SHP77 treated with DMSO at 0.1 percent for 48 hours (cell line): ENCODE measurements at regions not wholly inside any gene's neighbourhood (a gene's known extent, or its start where the extent isn't known, plus 50 kb on each side); places are given as distances from the start of the nearest gene placed in this dataset.
A peak's percentile ranks its signal among the peaks of the same experiment; 100 is the strongest.

Experiments
- DNase-seq: peaks from one replicate; lab custom pipeline; 2025; lab: John Stamatoyannopoulos, UW

- peak; percentile 43 for DNase-seq
Observed at GRCh38 chr18:72692086-72692485, 147.9 kb upstream of the CBLN2 start.

- DNase-seq = no peak
Observed at GRCh38 chr18:72687736-72688135, 143.6 kb upstream of the CBLN2 start.

- no peak for DNase-seq
Observed at GRCh38 chr18:72675394-72675793, 131.3 kb upstream of the CBLN2 start.

DNA sequence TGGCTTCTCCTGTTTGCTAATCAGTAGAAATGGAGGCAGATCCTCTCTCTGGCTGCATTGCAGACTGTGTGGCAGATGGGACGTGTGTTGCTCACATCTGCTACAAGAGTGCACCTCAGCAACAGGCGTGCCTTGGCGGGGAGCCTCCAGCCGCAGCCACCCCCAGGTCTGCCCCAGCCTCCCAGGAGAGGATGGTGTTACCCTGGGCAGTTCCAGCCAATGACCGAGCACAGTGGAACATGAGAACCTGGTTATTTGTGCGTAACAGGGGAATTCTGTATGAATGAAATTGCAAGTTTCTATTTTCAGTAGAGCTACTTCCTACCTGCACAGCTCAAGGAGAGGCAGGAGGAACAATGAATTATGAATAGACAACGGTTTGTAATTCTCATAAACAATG lies 130.6 kb upstream of the CBLN2 start:
- no peak for DNase-seq

GRCh38 chr18:72673242-72673641 lies 129.1 kb upstream of the CBLN2 start:
- DNase-seq = no peak

- DNase-seq = peak; percentile 15
Observed at GRCh38 chr18:72672364-72673184, 128.4 kb upstream of the CBLN2 start.

DNA sequence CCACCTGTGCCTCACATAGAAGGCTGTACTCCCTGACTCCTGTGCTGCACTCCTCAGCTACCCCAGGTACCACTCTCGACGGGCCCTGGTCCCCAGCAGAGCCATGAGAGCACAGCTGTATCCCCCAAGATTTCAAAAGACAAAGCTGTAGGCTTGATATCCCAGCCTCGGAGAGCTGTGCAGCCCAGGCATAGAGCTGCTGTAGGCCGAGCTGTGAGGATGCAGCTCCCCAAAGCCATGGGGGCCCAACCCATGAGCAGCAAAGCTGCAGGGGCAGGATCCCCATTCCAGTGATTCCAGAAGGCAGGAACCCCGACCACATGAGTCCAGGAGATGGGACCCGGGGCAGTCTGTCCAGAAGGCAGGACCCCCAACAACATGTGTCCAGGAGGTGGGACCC lies 123.8 kb upstream of the CBLN2 start:
- DNase-seq = no peak

GRCh38 chr18:72652990-72653593 lies 109.0 kb upstream of the CBLN2 start:
- no peak for DNase-seq

DNA sequence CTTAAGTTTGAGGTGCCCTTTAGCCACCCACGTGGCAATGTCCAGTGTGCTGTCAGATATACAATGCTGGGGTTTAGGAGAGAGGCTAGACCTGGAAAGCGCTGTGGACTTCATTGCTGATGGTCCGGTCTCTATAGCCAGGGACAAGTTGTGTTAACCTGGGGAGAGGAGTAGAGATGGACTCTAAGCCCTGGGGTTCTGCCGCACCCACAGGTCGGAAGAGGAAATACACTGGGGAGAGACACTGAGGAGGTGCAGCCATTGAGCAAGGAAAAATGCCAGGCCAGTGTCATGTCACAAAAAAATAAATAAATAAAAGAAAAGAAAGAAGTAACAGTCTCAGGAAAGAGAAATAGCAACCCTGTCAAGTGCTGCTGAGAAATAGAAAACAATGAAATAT lies 106.9 kb upstream of the CBLN2 start:
- DNase-seq = no peak

GRCh38 chr18:72648481-72648960 lies 104.4 kb upstream of the CBLN2 start:
- DNase-seq = no peak

- no peak for DNase-seq
Observed at GRCh38 chr18:72648079-72648478, 103.9 kb upstream of the CBLN2 start.

- no peak for DNase-seq
Observed at GRCh38 chr18:72640557-72640956, 96.4 kb upstream of the CBLN2 start.

DNA sequence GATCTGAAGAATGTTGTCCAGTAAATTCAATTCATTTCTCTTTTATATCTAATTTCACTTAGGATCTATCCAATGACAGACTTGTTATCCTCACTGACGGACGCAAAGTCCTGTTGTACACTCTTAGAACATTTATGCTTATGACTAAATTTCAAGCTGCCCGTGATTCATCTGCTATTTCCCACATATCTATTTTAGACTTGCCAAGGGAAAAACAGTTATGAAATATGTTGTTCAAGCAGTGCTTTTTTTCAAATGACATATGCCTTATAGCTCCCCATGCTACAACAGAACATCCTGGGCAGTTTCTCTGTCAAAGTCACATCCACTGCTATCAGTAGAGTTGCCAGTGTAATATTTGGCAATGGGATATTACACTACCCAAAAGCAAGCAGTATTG lies 94.2 kb upstream of the CBLN2 start:
- no peak for DNase-seq

- DNase-seq = no peak
Observed at GRCh38 chr18:72637721-72638120, 93.6 kb upstream of the CBLN2 start.

- no peak for DNase-seq
Observed at GRCh38 chr18:72637299-72637698, 93.2 kb upstream of the CBLN2 start.

GRCh38 chr18:72636611-72637010 lies 92.5 kb upstream of the CBLN2 start:
- no peak for DNase-seq

- DNase-seq = no peak
Observed at GRCh38 chr18:72634500-72634899, 90.4 kb upstream of the CBLN2 start.

DNA sequence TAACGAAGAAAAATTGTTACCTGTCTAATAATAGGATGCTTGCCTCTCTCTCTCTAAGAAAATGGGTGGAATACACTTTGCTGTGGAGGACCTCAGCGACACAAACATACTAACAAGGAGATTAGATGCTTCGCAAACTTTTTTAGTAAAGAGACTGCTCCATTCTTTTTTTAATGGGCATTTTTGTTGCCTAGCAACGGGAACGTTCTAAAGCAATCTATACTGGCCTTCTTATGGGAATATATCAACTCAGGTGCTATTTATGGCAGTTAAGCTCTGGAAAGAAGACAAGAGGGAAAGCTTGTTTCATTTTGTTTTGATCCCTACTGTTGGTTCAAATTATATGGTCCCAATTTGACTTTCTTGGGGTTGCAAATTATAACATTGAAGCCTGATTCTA lies 86.8 kb upstream of the CBLN2 start:
- DNase-seq = no peak

GRCh38 chr18:72623444-72623843 lies 79.3 kb upstream of the CBLN2 start:
- no peak for DNase-seq

GRCh38 chr18:72613534-72613930 lies 69.4 kb upstream of the CBLN2 start:
- DNase-seq = no peak

GRCh38 chr18:72612894-72613533 lies 68.9 kb upstream of the CBLN2 start:
- DNase-seq = no peak

DNA sequence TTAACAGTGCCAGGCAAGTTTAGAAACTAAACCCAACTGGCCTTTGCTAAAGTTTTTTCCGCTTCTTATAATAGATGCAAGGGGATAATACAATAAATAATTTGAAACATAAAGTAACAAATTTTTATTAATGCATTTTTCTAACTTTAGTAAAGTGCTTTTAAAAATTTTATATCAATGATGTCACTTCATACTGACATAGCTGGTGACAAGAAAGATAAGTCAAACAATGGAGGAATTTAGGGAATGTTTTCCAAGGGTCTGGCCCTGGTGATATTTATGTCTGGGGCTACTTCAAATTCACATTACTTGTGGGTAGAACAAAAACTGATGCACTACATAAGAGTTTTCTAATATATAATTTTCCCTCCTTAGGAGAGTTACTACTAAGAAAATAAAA lies 61.2 kb upstream of the CBLN2 start:
- DNase-seq = no peak

GRCh38 chr18:72601944-72602343 lies 57.8 kb upstream of the CBLN2 start:
- no peak for DNase-seq
